NOMO-1 (cell line): ENCODE measurements at regions not wholly inside any gene's neighbourhood (a gene's known extent, or its start where the extent isn't known, plus 50 kb on each side); places are given as distances from the start of the nearest gene placed in this dataset.
"Not testable (repeated sequence)": the region's sequence is repeated elsewhere in the genome, so short reads cannot be mapped to it uniquely, and the experiment has no call there.

Experiments
- DNase-seq, 2 experiments: peaks; one replicate each; lab custom pipeline; 2025; ENCODE audit not compliant: unreplicated experiment in 2 of 2; lab: John Stamatoyannopoulos, UW

- DNase-seq, result peak in 1 of 2 experiments; percentile 14
These were observed 151.1 kb downstream of the ZNF281 start for GRCh38 chr1:200258447-200259375.

GRCh38 chr1:200257235-200257634 is 152.6 kb downstream of the ZNF281 start:
- DNase-seq, result no peak

GRCh38 chr1:200254602-200255001 is 155.2 kb downstream of the ZNF281 start:
- not testable (repeated sequence) for DNase-seq

- DNase-seq, result no peak
These were observed 155.9 kb downstream of the ZNF281 start for GRCh38 chr1:200253774-200254495.

GRCh38 chr1:200252531-200252930 is 157.3 kb downstream of the ZNF281 start:
- DNase-seq, result no peak

- DNase-seq, result no peak
These were observed 159.4 kb downstream of the ZNF281 start for GRCh38 chr1:200250469-200250868.

GRCh38 chr1:200248541-200248940 is 161.3 kb downstream of the ZNF281 start:
- DNase-seq, result no peak

GRCh38 chr1:200247518-200247917 is 162.3 kb downstream of the ZNF281 start:
- DNase-seq, result peak in 1 of 2 experiments; percentile 7

GRCh38 chr1:200245473-200245872 is 164.4 kb downstream of the ZNF281 start:
- no peak for DNase-seq

- DNase-seq, result no peak
These were observed 166.8 kb downstream of the ZNF281 start for GRCh38 chr1:200243042-200243437.

- DNase-seq, result peak; percentile 37 to 72
These were observed 167.5 kb downstream of the ZNF281 start for GRCh38 chr1:200242110-200243041.

- peak in 1 of 2 experiments; percentile 13 for DNase-seq
These were observed 169.2 kb downstream of the ZNF281 start for GRCh38 chr1:200240656-200241055.

GRCh38 chr1:200238311-200238710 is 171.5 kb downstream of the ZNF281 start:
- DNase-seq, result no peak

GRCh38 chr1:200237066-200237465 is 172.8 kb downstream of the ZNF281 start:
- no peak for DNase-seq

- no peak for DNase-seq
These were observed 174.9 kb downstream of the ZNF281 start for GRCh38 chr1:200234938-200235337.

- DNase-seq, result no peak
These were observed 176.4 kb downstream of the ZNF281 start for GRCh38 chr1:200233393-200233792.

- peak; percentile 64 to 89 for DNase-seq
These were observed 178.0 kb downstream of the ZNF281 start for GRCh38 chr1:200231787-200232231.

GRCh38 chr1:200230671-200231070 is 179.2 kb downstream of the ZNF281 start:
- DNase-seq, result no peak

GRCh38 chr1:200228486-200228885 is 181.3 kb downstream of the ZNF281 start:
- DNase-seq, result no peak

GRCh38 chr1:200228081-200228480 is 181.8 kb downstream of the ZNF281 start:
- DNase-seq, result no peak
